GM12878 (cell line): ENCODE measurements at regions not wholly inside any gene's neighbourhood (a gene's known extent, or its start where the extent isn't known, plus 50 kb on each side); places are given as distances from the start of the nearest gene placed in this dataset.

Source experiments
- ATAC-seq: fragments of 200-7000 bp; cut with Tn5 transposase; 3 replicates; pipeline ENCODE4 v1.9.1; 2020; ENCODE audit warnings: mild to moderate bottlenecking, moderate library complexity
- BruUV-seq: library from RNA; stranded (reverse); fragments of 400-500 nt; replicated peaks from 2 replicates; lab custom pipeline; 2021; lab: Mats Ljungman, UMichigan
- CTCF ChIA-PET: fragments of 300-600 bp; sonication (Branson Sonifier 250); formaldehyde crosslinking; extraction: SDS; loops from one replicate; lab custom pipeline; 2021; ENCODE audit warnings: inconsistent platforms; lab: Yijun Ruan, JAX
- POLR2A ChIA-PET: fragments of 350-600 bp; formaldehyde crosslinking; extraction: SDS; loops from one replicate; lab custom pipeline; 2021; ENCODE audit warnings: inconsistent platforms; lab: Charles Lee
- RAD21 ChIA-PET: fragments of 300-600 bp; sonication (Branson Sonifier 250); formaldehyde crosslinking; loops from one replicate; lab custom pipeline; 2023; ENCODE audit warnings: antibody characterized with exemption; ENCODE audit not compliant: unreplicated experiment; lab: Charles Lee
- SMC1A ChIA-PET: fragments of 300-600 bp; sonication (Branson Sonifier 250); formaldehyde crosslinking; loops from one replicate; lab custom pipeline; 2023; ENCODE audit not compliant: unreplicated experiment, uncharacterized antibody; lab: Charles Lee
- DNase-seq: peaks from one replicate; pipeline ENCODE4 v3.0.0-alpha.2; 2011; ENCODE audit warnings: low read depth, low spot score
- FAIRE-seq: peaks from 3 replicates; lab custom pipeline; 2011; peaks lifted over from hg19 to GRCh38; lab: Jason Lieb, UNC
- H2AFZ ChIP-seq: 2 replicates; pipeline ENCODE4 v1.6.0; 2011; ENCODE audit warnings: low read depth, low read length, control low read depth; ENCODE audit not compliant: control insufficient read depth
- H3K27ac ChIP-seq: 2 replicates; pipeline ENCODE4 v1.5.1; 2011; ENCODE audit warnings: control low read depth; ENCODE audit not compliant: control insufficient read depth, insufficient read depth
- H3K27me3 ChIP-seq, 2 experiments: replicated peaks in 1 of 2; 2 replicates each; pipeline versions ENCODE4 v1.6.0 to v1.6.1; 2011; ENCODE audit warnings: low read length in 1 of 2; ENCODE audit not compliant: control insufficient read depth in 2 of 2, insufficient read depth in 2 of 2
- H3K36me3 ChIP-seq, 2 experiments: 2 replicates each; pipeline ENCODE4 v1.5.1; 2011; ENCODE audit warnings: low read length in 1 of 2; ENCODE audit not compliant: control insufficient read depth in 2 of 2, insufficient read depth in 2 of 2
- H3K4me1 ChIP-seq: 2 replicates; pipeline ENCODE4 v1.6.1; 2011; ENCODE audit warnings: mild to moderate bottlenecking, low read length, moderate library complexity, mixed read lengths; ENCODE audit not compliant: control insufficient read depth, insufficient read depth
- H3K4me2 ChIP-seq: 2 replicates; pipeline ENCODE4 v1.6.0; 2011; ENCODE audit warnings: control low read depth; ENCODE audit not compliant: control insufficient read depth, insufficient read depth
- H3K4me3 ChIP-seq: fragments of 200-600 bp; sonication (generic); 2 replicates; pipeline ENCODE4 v1.5.1; 2016
- H3K79me2 ChIP-seq: 2 replicates; pipeline ENCODE4 v1.6.0; 2011; ENCODE audit warnings: low read length; ENCODE audit not compliant: control insufficient read depth, insufficient read depth
- H3K9ac ChIP-seq: 2 replicates; pipeline ENCODE4 v1.8.0; 2011; ENCODE audit warnings: low read length, control low read depth, mixed read lengths; ENCODE audit not compliant: control insufficient read depth, insufficient read depth
- H3K9me3 ChIP-seq: replicated peaks from 3 replicates; pipeline ENCODE4 v1.5.1; 2011; ENCODE audit warnings: mild to moderate bottlenecking, low read length; ENCODE audit not compliant: control insufficient read depth, insufficient read depth
- H4K20me1 ChIP-seq: 2 replicates; pipeline ENCODE4 v1.6.0; 2011; ENCODE audit not compliant: control insufficient read depth, insufficient read depth
- CBX5 ChIP-seq: sonication (generic); IDR thresholded peaks from 2 replicates; pipeline ENCODE4 v1.6.1; 2016; ENCODE audit warnings: low read depth, moderate library complexity, mild to moderate bottlenecking, inconsistent platforms
- CHD4 ChIP-seq: fragments of 200-600 bp; sonication (generic); IDR thresholded peaks from 2 replicates; pipeline ENCODE4 v1.6.1; 2016; ENCODE audit warnings: mild to moderate bottlenecking
- HDAC2 ChIP-seq: fragments of 200-600 bp; sonication (generic); IDR thresholded peaks from 2 replicates; pipeline ENCODE4 v1.6.1; 2017
- MTA3 ChIP-seq: IDR thresholded peaks from 2 replicates; pipeline ENCODE4 v1.6.1; 2012; ENCODE audit warnings: low read length, inconsistent platforms, borderline replicate concordance
- NFYB ChIP-seq: IDR thresholded peaks from 2 replicates; pipeline ENCODE4 v1.6.1; 2011; ENCODE audit warnings: low read depth, mild to moderate bottlenecking, low read length, improper control_type of control experiment, moderate library complexity; ENCODE audit not compliant: insufficient read depth
- NR2F1 ChIP-seq: fragments of 450-650 bp; conservative IDR thresholded peaks from 2 replicates; pipeline ENCODE4 v1.6.1; 2017; ENCODE audit warnings: mild to moderate bottlenecking
- NRF1 ChIP-seq: conservative IDR thresholded peaks from 2 replicates; pipeline ENCODE4 v1.6.1; 2011; ENCODE audit warnings: mild to moderate bottlenecking, low read depth, low read length, improper control_type of control experiment
- POLR2A ChIP-seq: IDR thresholded peaks from 2 replicates; pipeline ENCODE4 v1.6.1; 2011; ENCODE audit warnings: low read depth, mild to moderate bottlenecking, low read length
- RAD21 ChIP-seq: IDR thresholded peaks from 2 replicates; pipeline ENCODE4 v1.6.1; 2011; ENCODE audit warnings: mild to moderate bottlenecking, low read depth, low read length, moderate library complexity; ENCODE audit not compliant: insufficient read depth
- REST ChIP-seq: IDR thresholded peaks from 2 replicates; pipeline ENCODE4 v1.6.1; 2012; ENCODE audit warnings: mild to moderate bottlenecking, low read depth, low read length
- RFX5 ChIP-seq: IDR thresholded peaks from 2 replicates; pipeline ENCODE4 v1.6.1; 2011; ENCODE audit warnings: low read depth, low read length, improper control_type of control experiment
- SP1 ChIP-seq: IDR thresholded peaks from one replicate; pipeline ENCODE4 v1.6.1; 2011; ENCODE audit warnings: low read depth, low read length
- STAT3 ChIP-seq: IDR thresholded peaks from 2 replicates; pipeline ENCODE4 v1.6.1; 2011; ENCODE audit warnings: low read depth, low read length, improper control_type of control experiment
- ZNF24 ChIP-seq: fragments of 450-650 bp; IDR thresholded peaks from 2 replicates; pipeline ENCODE4 v1.6.1; 2017; ENCODE audit warnings: antibody characterized with exemption, mild to moderate bottlenecking
- ZNF687 ChIP-seq: fragments of 450-650 bp; IDR thresholded peaks from 2 replicates; pipeline ENCODE4 v1.6.1; 2017; ENCODE audit warnings: mild to moderate bottlenecking, moderate library complexity
- WGBS: methylation state at CpG from one replicate; pipeline ENCODE4 v1.1.6; 2016; ENCODE audit warnings: low lambda C conversion rate; ENCODE audit not compliant: insufficient replicate concordance, insufficient coverage; ENCODE audit errors: missing lambda C conversion rate; 5-methylcytosine and 5-hydroxymethylcytosine counted together
- in situ Hi-C: fragments of 300-500 bp; cut with MboI; formaldehyde crosslinking; loops from 9 replicates; pipeline ENCODE4 v1.14.3; 2018; ENCODE audit warnings: mixed read lengths
- intact Hi-C: fragments of 100-400 bp; cut with micrococcal nuclease; formaldehyde crosslinking; loops from one replicate; pipeline ENCODE4 v1.14.2; 2022; ENCODE audit not compliant: unreplicated experiment

- TF ChIP-seq ZNF687 (no peak), RAD21 (no peak), CHD4 (no peak), ZNF24 (no peak), RFX5 (no peak)
- TF ChIP-seq, all 136 proteins: peak for 0
These were observed 103.7 kb upstream of the ZMIZ1 start (continued) for GRCh38 chr10:78964952-78965633.

GRCh38 chr10:78966182-78966787, 102.5 kb upstream of the ZMIZ1 start:
- ChIA-PET RAD21 (no interaction called here), POLR2A (no interaction called here), SMC1A (no interaction called here), CTCF (interaction anchor here (0.6 kb wide), 1 partner anchor 86 kb away, joined by 3 read pairs; no protein-coding TSS in a partner anchor)
- BruUV-seq: no TSS peak
- Histone ChIP-seq H4K20me1 (no peaks in the 10 kb centered on the region), H3K36me3 (no peaks in the 10 kb centered on the region), H3K27ac (no peak overlapping the region), H3K9ac (no peak overlapping the region), H2AFZ (no peak overlapping the region), H3K79me2 (no peaks in the 10 kb centered on the region), H3K4me1 (no peaks in the 10 kb centered on the region), H3K4me3 (no peak overlapping the region), H3K9me3 (no peaks in the 10 kb centered on the region), H3K27me3 (peaks cover 2 to 5% of the 10 kb centered on the region in 2 experiments; a peak in 2 of 4 replicates), H3K4me2 (no peak overlapping the region)
- intact Hi-C loops: no loop called here
- DNase-seq: no peak
- 14% methylated on average over 11 of the region's 11 CpGs for WGBS
- in situ Hi-C loops: no loop called here
- no peak for FAIRE-seq
- ATAC-seq: no peak
- TF ChIP-seq HDAC2 (no peak), POLR2A (no peak), NR2F1 (no peak), STAT3 (no peak), REST (no peak), CBX5 (no peak), MTA3 (no peak), SP1 (no peak), NFYB (no peak), NRF1 (no peak)
